GM12878 (cell line): ENCODE measurements at regions not wholly inside any gene's neighbourhood (a gene's known extent, or its start where the extent isn't known, plus 50 kb on each side); places are given as distances from the start of the nearest gene placed in this dataset.

Source experiments
- ATAC-seq: fragments of 200-7000 bp; cut with Tn5 transposase; 3 replicates; pipeline ENCODE4 v1.9.1; 2020; ENCODE audit warnings: mild to moderate bottlenecking, moderate library complexity
- BruUV-seq: library from RNA; stranded (reverse); fragments of 400-500 nt; replicated peaks from 2 replicates; lab custom pipeline; 2021; lab: Mats Ljungman, UMichigan
- CTCF ChIA-PET: fragments of 300-600 bp; sonication (Branson Sonifier 250); formaldehyde crosslinking; extraction: SDS; loops from one replicate; lab custom pipeline; 2021; ENCODE audit warnings: inconsistent platforms; lab: Yijun Ruan, JAX
- POLR2A ChIA-PET: fragments of 350-600 bp; formaldehyde crosslinking; extraction: SDS; loops from one replicate; lab custom pipeline; 2021; ENCODE audit warnings: inconsistent platforms; lab: Charles Lee
- RAD21 ChIA-PET: fragments of 300-600 bp; sonication (Branson Sonifier 250); formaldehyde crosslinking; loops from one replicate; lab custom pipeline; 2023; ENCODE audit warnings: antibody characterized with exemption; ENCODE audit not compliant: unreplicated experiment; lab: Charles Lee
- SMC1A ChIA-PET: fragments of 300-600 bp; sonication (Branson Sonifier 250); formaldehyde crosslinking; loops from one replicate; lab custom pipeline; 2023; ENCODE audit not compliant: unreplicated experiment, uncharacterized antibody; lab: Charles Lee
- DNase-seq: peaks from one replicate; pipeline ENCODE4 v3.0.0-alpha.2; 2011; ENCODE audit warnings: low read depth, low spot score
- FAIRE-seq: peaks from 3 replicates; lab custom pipeline; 2011; peaks lifted over from hg19 to GRCh38; lab: Jason Lieb, UNC
- H2AFZ ChIP-seq: 2 replicates; pipeline ENCODE4 v1.6.0; 2011; ENCODE audit warnings: low read depth, low read length, control low read depth; ENCODE audit not compliant: control insufficient read depth
- H3K27ac ChIP-seq: 2 replicates; pipeline ENCODE4 v1.5.1; 2011; ENCODE audit warnings: control low read depth; ENCODE audit not compliant: control insufficient read depth, insufficient read depth
- H3K27me3 ChIP-seq, 2 experiments: replicated peaks in 1 of 2; 2 replicates each; pipeline versions ENCODE4 v1.6.0 to v1.6.1; 2011; ENCODE audit warnings: low read length in 1 of 2; ENCODE audit not compliant: control insufficient read depth in 2 of 2, insufficient read depth in 2 of 2
- H3K36me3 ChIP-seq, 2 experiments: 2 replicates each; pipeline ENCODE4 v1.5.1; 2011; ENCODE audit warnings: low read length in 1 of 2; ENCODE audit not compliant: control insufficient read depth in 2 of 2, insufficient read depth in 2 of 2
- H3K4me1 ChIP-seq: 2 replicates; pipeline ENCODE4 v1.6.1; 2011; ENCODE audit warnings: mild to moderate bottlenecking, low read length, moderate library complexity, mixed read lengths; ENCODE audit not compliant: control insufficient read depth, insufficient read depth
- H3K4me2 ChIP-seq: 2 replicates; pipeline ENCODE4 v1.6.0; 2011; ENCODE audit warnings: control low read depth; ENCODE audit not compliant: control insufficient read depth, insufficient read depth
- H3K4me3 ChIP-seq: fragments of 200-600 bp; sonication (generic); 2 replicates; pipeline ENCODE4 v1.5.1; 2016
- H3K79me2 ChIP-seq: 2 replicates; pipeline ENCODE4 v1.6.0; 2011; ENCODE audit warnings: low read length; ENCODE audit not compliant: control insufficient read depth, insufficient read depth
- H3K9ac ChIP-seq: 2 replicates; pipeline ENCODE4 v1.8.0; 2011; ENCODE audit warnings: low read length, control low read depth, mixed read lengths; ENCODE audit not compliant: control insufficient read depth, insufficient read depth
- H3K9me3 ChIP-seq: replicated peaks from 3 replicates; pipeline ENCODE4 v1.5.1; 2011; ENCODE audit warnings: mild to moderate bottlenecking, low read length; ENCODE audit not compliant: control insufficient read depth, insufficient read depth
- H4K20me1 ChIP-seq: 2 replicates; pipeline ENCODE4 v1.6.0; 2011; ENCODE audit not compliant: control insufficient read depth, insufficient read depth
- CBFB ChIP-seq: IDR thresholded peaks from 2 replicates; pipeline ENCODE4 v1.6.1; 2016; ENCODE audit warnings: antibody characterized with exemption, low read depth
- HDAC2 ChIP-seq: fragments of 200-600 bp; sonication (generic); IDR thresholded peaks from 2 replicates; pipeline ENCODE4 v1.6.1; 2017
- JUNB ChIP-seq: IDR thresholded peaks from 2 replicates; pipeline ENCODE4 v1.6.1; 2016; ENCODE audit warnings: antibody characterized with exemption, mild to moderate bottlenecking
- NBN ChIP-seq: fragments of 450-650 bp; IDR thresholded peaks from 2 replicates; pipeline ENCODE4 v1.6.1; 2016
- NFIC ChIP-seq: IDR thresholded peaks from 2 replicates; pipeline ENCODE4 v1.6.1; 2012; ENCODE audit warnings: low read depth, mild to moderate bottlenecking, inconsistent platforms, low read length, moderate library complexity
- PAX8 ChIP-seq: fragments of 450-650 bp; IDR thresholded peaks from 2 replicates; pipeline ENCODE4 v1.6.1; 2017; ENCODE audit warnings: mild to moderate bottlenecking, moderate library complexity
- TBL1XR1 ChIP-seq: IDR thresholded peaks from 2 replicates; pipeline ENCODE4 v1.6.1; 2012; ENCODE audit warnings: low read depth, low read length, improper control_type of control experiment
- ZNF384 ChIP-seq: IDR thresholded peaks from 2 replicates; pipeline ENCODE4 v1.6.1; 2012; ENCODE audit warnings: low read depth, mild to moderate bottlenecking, low read length, improper control_type of control experiment, borderline replicate concordance
- ZSCAN29 ChIP-seq: fragments of 450-650 bp; IDR thresholded peaks from 2 replicates; pipeline ENCODE4 v1.6.1; 2017; ENCODE audit warnings: mild to moderate bottlenecking, moderate library complexity
- WGBS: methylation state at CpG from one replicate; pipeline ENCODE4 v1.1.6; 2016; ENCODE audit warnings: low lambda C conversion rate; ENCODE audit not compliant: insufficient replicate concordance, insufficient coverage; ENCODE audit errors: missing lambda C conversion rate; 5-methylcytosine and 5-hydroxymethylcytosine counted together
- in situ Hi-C: fragments of 300-500 bp; cut with MboI; formaldehyde crosslinking; loops from 9 replicates; pipeline ENCODE4 v1.14.3; 2018; ENCODE audit warnings: mixed read lengths
- intact Hi-C: fragments of 100-400 bp; cut with micrococcal nuclease; formaldehyde crosslinking; loops from one replicate; pipeline ENCODE4 v1.14.2; 2022; ENCODE audit not compliant: unreplicated experiment
- TF ChIP-seq, protein P1 (sequence below): IDR thresholded peaks from 2 replicates; pipeline ENCODE4 v1.6.1; 2012; ENCODE audit warnings: low read depth, low read length, improper control_type of control experiment
- TF ChIP-seq, protein P2 (sequence below): IDR thresholded peaks from 2 replicates; pipeline ENCODE4 v1.6.1; 2011; ENCODE audit warnings: borderline replicate concordance, low read depth, mild to moderate bottlenecking, moderate library complexity, mixed read lengths, low read length; ENCODE audit not compliant: insufficient read depth; ENCODE audit errors: extremely low read length
- TF ChIP-seq, protein P3 (sequence below): IDR thresholded peaks from 2 replicates; pipeline ENCODE4 v1.6.1; 2011; ENCODE audit warnings: low read depth, low read length, improper control_type of control experiment, borderline replicate concordance
- TF ChIP-seq, protein P4 (sequence below): IDR thresholded peaks from 2 replicates; pipeline ENCODE4 v1.6.1; 2011; ENCODE audit warnings: low read depth, mild to moderate bottlenecking, low read length, moderate library complexity, borderline replicate concordance; ENCODE audit errors: extremely low read depth
- TF ChIP-seq, protein P5 (sequence below): fragments of 450-650 bp; formaldehyde crosslinking; IDR thresholded peaks from 2 replicates; pipeline ENCODE4 v1.4.0; 2022; ENCODE audit warnings: mild to moderate bottlenecking, moderate library complexity

DNA sequence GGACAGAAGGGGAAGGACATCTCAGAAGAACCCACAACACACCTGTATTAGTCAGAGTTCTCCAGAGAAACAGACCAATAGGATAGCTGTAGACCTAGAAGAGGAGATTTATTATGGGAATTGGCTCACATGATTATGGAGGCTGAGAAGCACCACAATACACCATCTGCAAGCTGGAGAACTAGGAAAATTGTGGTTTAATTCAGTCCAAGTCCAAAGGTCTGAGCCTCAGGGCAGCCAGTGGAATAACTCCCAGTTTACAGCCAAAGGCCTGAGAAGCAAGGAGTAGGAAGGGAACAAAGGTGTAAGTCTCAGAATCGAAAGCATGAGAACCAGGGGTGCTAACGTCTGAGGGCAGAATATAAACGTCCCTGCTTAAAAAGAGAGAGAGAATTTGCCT lies 99.6 kb upstream of the AUTS2 start:
- no peaks in the 10 kb centered on the region for H3K27me3 ChIP-seq
- H3K9ac ChIP-seq: no peak overlapping the region
- no peak overlapping the region for H3K27ac ChIP-seq
- H3K9me3 ChIP-seq: peaks cover 2% of the 10 kb centered on the region; the same call in 1 of the 3 replicates
- no peak for TF ChIP-seq ZNF384
- TF ChIP-seq, protein P1, sequence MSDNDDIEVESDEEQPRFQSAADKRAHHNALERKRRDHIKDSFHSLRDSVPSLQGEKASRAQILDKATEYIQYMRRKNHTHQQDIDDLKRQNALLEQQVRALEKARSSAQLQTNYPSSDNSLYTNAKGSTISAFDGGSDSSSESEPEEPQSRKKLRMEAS: no peak
- no peak for TF ChIP-seq JUNB
- TF ChIP-seq TBL1XR1: no peak
- no peak for TF ChIP-seq HDAC2
- no peak for TF ChIP-seq CBFB
- SMC1A ChIA-PET: no interaction called here
- no peaks in the 10 kb centered on the region for H3K79me2 ChIP-seq
- POLR2A ChIA-PET: no interaction called here
- H2AFZ ChIP-seq: no peak overlapping the region
- in situ Hi-C loops: no loop called here
- RAD21 ChIA-PET: no interaction called here
- ATAC-seq (no peak), FAIRE-seq (no peak), DNase-seq (no peak)
- WGBS: 8% methylated on average over 3 of the region's 3 CpGs
- no peaks in the 10 kb centered on the region for H4K20me1 ChIP-seq
- intact Hi-C loops: no loop called here
- no peaks in the 10 kb centered on the region for H3K36me3 ChIP-seq
- CTCF ChIA-PET: no interaction called here
- 0 out of 2 replicates have a peak, but pooled peaks cover 3% of the 10 kb centered on the region for H3K4me1 ChIP-seq
- no peak overlapping the region for H3K4me3 ChIP-seq
- BruUV-seq: no TSS peak
- no peak overlapping the region for H3K4me2 ChIP-seq

DNA sequence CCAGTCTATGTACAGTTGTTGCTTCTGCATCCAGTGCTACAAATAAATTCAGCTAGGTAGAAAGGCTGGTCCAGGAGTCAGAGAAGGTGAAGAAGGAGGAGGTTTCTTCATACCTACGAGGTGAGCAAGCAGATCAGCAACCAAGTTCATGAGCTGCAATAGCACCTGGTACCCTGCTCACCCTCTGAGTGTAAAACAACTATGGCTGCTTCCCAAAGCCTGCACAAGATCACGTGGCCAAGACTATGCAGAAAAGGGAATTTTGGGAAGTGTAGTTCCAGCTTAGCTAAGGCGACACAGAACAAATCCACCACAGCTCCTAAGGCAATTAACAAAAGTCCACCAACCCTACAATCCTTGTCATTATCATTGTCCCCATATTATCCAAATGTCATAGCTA lies 95.9 kb upstream of the AUTS2 start:
- SMC1A ChIA-PET: no interaction called here
- RAD21 ChIA-PET: no interaction called here
- BruUV-seq: no TSS peak
- H3K4me1 ChIP-seq: no peaks in the 10 kb centered on the region
- WGBS: 14% methylated on average over 3 of the region's 3 CpGs
- POLR2A ChIA-PET: no interaction called here
- no peak overlapping the region for H3K4me2 ChIP-seq
- FAIRE-seq (no peak), DNase-seq (no peak), ATAC-seq (no peak)
- H3K4me3 ChIP-seq: no peak overlapping the region
- peaks cover 2% of the 10 kb centered on the region; the same call in 1 of the 3 replicates for H3K9me3 ChIP-seq
- H3K79me2 ChIP-seq: no peaks in the 10 kb centered on the region
- H3K36me3 ChIP-seq: no peaks in the 10 kb centered on the region
- H2AFZ ChIP-seq: no peak overlapping the region
- in situ Hi-C loops: no loop called here
- CTCF ChIA-PET: no interaction called here
- no peaks in the 10 kb centered on the region for H4K20me1 ChIP-seq
- intact Hi-C loops: no loop called here
- no peak overlapping the region for H3K9ac ChIP-seq
- no peak overlapping the region for H3K27ac ChIP-seq
- H3K27me3 ChIP-seq: no peaks in the 10 kb centered on the region
- TF ChIP-seq ZSCAN29 (no peak), PAX8 (no peak), NBN (no peak), NFIC (no peak)
- TF ChIP-seq, protein P2, sequence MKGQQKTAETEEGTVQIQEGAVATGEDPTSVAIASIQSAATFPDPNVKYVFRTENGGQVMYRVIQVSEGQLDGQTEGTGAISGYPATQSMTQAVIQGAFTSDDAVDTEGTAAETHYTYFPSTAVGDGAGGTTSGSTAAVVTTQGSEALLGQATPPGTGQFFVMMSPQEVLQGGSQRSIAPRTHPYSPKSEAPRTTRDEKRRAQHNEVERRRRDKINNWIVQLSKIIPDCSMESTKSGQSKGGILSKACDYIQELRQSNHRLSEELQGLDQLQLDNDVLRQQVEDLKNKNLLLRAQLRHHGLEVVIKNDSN: peak; percentile 4
- TF ChIP-seq, protein P3, sequence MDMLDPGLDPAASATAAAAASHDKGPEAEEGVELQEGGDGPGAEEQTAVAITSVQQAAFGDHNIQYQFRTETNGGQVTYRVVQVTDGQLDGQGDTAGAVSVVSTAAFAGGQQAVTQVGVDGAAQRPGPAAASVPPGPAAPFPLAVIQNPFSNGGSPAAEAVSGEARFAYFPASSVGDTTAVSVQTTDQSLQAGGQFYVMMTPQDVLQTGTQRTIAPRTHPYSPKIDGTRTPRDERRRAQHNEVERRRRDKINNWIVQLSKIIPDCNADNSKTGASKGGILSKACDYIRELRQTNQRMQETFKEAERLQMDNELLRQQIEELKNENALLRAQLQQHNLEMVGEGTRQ: no peak
- TF ChIP-seq, protein P4, sequence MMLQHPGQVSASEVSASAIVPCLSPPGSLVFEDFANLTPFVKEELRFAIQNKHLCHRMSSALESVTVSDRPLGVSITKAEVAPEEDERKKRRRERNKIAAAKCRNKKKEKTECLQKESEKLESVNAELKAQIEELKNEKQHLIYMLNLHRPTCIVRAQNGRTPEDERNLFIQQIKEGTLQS: 0 out of 2 replicates have a peak, but pooled peaks have one; percentile 13
- TF ChIP-seq, protein P5, sequence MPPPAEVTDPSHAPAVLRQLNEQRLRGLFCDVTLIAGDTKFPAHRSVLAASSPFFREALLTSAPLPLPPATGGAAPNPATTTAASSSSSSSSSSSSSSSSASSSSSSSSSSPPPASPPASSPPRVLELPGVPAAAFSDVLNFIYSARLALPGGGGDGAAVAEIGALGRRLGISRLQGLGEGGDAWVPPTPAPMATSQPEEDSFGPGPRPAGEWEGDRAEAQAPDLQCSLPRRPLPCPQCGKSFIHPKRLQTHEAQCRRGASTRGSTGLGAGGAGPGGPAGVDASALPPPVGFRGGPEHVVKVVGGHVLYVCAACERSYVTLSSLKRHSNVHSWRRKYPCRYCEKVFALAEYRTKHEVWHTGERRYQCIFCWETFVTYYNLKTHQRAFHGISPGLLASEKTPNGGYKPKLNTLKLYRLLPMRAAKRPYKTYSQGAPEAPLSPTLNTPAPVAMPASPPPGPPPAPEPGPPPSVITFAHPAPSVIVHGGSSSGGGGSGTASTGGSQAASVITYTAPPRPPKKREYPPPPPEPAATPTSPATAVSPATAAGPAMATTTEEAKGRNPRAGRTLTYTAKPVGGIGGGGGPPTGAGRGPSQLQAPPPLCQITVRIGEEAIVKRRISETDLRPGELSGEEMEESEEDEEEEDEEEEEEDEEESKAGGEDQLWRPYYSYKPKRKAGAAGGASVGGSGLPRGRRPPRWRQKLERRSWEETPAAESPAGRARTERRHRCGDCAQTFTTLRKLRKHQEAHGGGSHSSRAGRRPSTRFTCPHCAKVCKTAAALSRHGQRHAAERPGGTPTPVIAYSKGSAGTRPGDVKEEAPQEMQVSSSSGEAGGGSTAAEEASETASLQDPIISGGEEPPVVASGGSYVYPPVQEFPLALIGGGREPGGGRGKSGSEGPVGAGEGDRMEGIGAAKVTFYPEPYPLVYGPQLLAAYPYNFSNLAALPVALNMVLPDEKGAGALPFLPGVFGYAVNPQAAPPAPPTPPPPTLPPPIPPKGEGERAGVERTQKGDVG: no peak
